Fibroblast of skin of right biceps (primary cell): ENCODE measurements at regions not wholly inside any gene's neighbourhood (a gene's known extent, or its start where the extent isn't known, plus 50 kb on each side); places are given as distances from the start of the nearest gene placed in this dataset.
"Not testable (repeated sequence)": the region's sequence is repeated elsewhere in the genome, so short reads cannot be mapped to it uniquely, and the experiment has no call there.

ENCODE experiments used
- DNase-seq: peaks from one replicate; pipeline ENCODE4 v3.0.0-alpha.2; 2013

- DNase-seq, result not testable (repeated sequence)
These were observed 194.1 kb upstream of the GRIA1 start for GRCh38 chr5:153296251-153296844.

GRCh38 chr5:153299891-153300290 lies 190.6 kb upstream of the GRIA1 start:
- DNase-seq, result no peak

GRCh38 chr5:153308282-153308681 lies 182.2 kb upstream of the GRIA1 start:
- no peak for DNase-seq

GRCh38 chr5:153318556-153318955 lies 171.9 kb upstream of the GRIA1 start:
- no peak for DNase-seq

DNA sequence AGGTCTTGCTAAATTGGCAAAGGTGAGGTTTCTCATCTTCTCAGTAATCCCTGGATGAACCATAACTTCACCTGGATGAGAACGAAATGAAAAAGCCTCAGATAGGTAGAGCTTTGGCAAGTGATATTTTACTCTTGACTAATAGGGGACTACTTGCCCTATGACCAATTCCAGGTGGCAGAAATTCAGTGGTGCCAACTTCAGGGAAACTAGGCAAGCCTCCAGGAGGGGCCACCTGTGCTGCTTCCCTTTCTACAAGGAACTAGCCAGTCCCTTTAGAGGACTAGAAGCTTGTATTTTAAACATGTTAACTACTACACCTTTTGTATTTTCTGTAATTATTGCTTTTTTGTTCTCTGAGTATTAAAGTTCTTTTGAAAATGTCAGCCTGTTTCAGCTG lies 169.0 kb upstream of the GRIA1 start:
- DNase-seq, result no peak

- no peak for DNase-seq
These were observed 150.3 kb upstream of the GRIA1 start for GRCh38 chr5:153340139-153340538.

DNA sequence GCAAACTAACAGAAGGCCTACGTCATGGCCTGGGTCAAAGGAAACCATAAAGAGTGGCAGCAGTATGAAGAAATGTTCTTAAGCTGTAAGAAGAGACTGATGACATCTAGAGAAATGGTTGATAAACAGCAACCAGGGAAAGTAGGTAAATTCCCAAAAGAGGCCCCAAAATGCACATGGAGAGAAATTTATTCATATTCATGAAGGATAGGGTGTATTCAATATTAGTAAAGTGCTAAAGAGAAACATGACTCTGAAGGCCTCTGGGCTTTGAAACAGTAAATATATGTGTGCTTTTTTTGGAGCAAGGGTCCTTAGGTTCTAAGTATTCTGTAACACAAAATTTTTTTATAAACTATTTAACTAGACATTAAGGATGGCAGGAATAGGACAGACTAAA lies 149.7 kb upstream of the GRIA1 start:
- DNase-seq, result no peak

GRCh38 chr5:153342487-153342886 lies 148.0 kb upstream of the GRIA1 start:
- no peak for DNase-seq

DNA sequence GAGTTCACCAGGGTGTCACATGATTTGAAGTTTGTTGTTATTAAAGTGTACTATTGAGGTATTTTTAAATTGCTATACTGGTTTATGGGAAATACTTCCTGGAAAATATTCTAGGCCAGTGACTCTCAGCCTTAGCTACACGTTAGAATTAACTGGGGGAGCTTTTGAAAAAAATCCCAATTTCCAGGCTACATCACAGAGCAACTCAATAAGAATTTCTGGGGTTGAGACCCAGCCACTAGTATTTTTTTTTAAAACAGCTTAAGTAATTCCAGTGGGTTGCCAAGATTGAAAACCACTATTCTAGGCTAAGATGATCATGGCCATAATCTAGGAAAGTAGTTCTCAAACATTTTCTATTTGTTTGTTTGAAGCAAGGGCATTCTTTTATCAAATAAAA lies 142.9 kb upstream of the GRIA1 start:
- no peak for DNase-seq

DNA sequence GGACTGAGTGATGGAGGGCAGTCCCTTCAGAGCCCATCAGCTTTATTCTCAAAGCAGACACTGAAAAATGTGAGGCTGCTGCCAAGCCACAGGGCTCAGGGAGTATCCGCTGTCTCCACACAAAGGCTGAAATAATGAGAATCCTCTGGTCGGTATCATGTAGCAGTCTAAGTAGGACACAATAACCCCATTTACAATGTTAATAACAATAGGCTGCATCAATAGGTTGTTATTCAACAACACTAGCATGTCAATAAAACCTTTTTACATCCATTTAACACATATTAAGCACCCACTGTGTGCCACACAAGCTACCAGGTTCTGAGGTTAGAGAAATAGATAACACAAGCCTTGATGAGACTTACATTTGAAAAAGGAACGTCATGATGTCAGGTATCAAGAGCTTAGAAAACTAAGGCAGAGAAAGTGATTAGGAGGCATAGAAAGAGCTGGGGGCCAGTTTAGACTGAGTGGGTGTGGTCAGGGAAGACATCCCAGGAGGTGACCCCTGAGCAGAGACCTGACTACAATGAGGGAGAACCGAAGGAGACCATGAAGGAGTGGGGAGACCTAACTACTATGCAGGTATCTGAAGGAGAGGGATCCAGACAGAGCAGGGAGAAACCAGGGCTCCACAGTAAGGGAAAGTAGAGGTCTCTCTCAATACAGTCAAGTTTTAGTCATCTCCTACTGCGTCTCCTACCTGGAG lies 140.1 kb upstream of the GRIA1 start:
- DNase-seq, result peak; percentile 10

DNA sequence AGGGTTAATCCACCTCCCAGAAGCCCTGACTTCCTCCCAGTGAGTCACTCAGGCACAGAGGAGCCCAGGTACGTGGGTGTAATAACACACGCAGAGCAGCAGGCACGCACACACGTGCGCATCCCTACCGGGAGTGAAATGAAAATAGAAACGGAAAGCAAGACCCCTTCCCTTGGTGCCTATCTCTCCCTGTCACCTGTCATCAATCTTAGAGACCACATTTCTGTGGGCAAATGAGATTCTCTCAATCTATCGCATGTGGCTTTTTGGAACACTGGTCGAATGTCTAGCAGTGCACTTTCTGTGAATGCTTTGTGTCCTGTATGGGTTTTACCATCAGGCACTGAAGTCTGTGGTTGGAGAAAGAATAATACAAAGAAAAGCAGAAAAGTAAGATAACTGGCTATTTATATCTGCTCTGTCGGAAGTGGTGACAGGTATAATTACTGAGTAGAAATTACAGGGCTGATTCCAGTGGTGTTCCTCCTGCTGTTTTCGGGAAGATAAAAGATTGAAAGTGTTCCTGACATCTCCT lies 137.7 kb upstream of the GRIA1 start:
- DNase-seq, result peak; percentile 36

- DNase-seq, result no peak
These were observed 132.9 kb upstream of the GRIA1 start for GRCh38 chr5:153357493-153358112.

DNA sequence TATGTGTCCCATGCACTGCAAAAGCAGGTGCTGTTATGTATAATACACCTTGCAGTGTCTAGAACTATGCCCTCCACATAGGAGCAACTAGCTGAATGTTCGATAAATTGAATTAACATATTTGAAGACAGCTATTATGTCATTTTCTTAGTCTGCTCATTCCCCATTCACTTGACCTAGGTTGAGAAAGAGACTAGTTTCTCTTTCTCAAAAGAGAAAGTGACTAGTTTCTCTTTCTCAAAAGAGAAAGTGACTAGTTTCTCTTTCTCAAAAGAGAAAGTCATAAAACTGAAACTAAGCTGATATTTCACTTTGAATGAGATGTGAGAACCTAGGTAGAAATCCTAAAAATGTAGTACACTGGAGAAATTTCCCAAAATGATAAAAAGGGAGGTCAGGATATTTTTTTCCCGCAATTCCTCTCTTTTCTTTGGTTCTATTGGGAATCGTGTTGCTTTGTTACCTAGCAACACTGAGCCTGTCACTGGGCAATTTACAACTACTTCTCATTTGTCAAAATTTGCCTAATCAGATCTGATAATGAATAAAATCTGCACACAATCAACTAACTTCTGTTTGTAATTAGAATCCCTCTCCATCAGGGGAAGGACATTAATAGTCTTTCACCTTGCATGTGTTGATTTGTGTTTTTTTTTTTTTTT lies 132.0 kb upstream of the GRIA1 start:
- no peak for DNase-seq

GRCh38 chr5:153360860-153361259 lies 129.6 kb upstream of the GRIA1 start:
- DNase-seq, result no peak

DNA sequence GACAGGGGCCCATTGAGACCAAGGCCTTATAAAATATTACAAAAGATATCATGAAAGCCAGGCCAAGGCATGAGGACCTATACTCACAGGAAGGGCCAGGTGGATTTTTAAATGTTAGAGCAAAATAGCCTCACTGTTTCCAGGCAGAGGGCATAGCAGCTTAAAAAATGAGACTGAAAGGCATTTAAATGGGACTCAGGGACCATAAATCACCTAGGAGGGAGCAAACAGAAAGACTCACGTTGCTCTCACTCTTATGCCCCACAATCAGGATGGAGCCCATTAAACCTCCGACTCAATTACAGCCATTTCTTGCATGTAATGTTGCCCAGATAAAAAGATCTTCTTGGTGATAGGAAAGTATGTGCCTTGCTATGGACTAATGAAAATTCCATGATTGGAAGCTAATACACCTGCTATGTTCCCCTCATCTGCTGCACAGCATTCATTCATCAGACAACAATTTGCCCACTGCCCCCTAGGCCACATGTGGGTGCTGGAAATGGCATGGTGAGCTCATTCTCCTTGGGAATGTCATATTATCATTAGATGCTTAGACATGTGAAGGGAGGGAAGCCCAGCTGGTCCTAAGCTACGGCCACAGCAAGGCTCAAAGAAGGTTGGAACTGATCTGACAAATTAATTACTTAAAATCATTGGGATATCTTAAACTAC lies 128.6 kb upstream of the GRIA1 start:
- no peak for DNase-seq

DNA sequence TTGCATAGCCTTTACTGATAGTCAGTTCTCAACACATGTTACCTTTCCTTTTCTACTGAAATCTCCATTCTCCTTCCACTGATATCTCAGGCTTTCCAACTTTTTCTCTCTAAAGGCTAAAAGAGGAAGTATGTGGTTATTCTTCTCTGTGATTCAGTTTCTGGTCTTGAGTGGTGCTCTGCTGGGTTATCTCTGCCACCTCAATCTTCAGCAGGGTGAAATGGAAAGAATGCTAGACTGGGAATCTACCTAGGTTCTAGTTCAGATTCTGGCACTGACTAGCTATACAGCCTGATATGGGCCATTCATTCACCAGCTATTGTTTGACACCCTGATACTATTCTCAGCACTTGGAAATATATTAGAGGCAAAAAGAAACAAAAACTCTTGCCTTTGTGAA lies 124.9 kb upstream of the GRIA1 start:
- no peak for DNase-seq

DNA sequence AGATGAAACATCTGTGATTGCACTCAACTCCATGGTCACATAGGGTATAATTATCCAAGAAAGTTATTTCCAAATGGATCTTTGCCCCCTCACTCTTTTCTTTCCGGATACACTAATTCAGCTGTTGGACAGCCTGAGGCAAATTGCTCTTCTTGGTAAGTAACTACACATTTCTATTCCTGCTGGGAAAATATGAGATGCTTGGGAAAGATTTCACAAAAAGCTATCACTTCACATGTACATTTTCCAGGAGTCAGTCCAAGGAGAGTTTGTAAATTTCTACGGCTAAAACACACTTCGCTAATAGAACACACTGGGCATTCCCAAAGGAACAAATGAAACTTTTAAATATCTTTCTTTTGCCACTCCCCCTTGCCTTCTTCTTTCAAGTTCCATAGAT lies 123.0 kb upstream of the GRIA1 start:
- no peak for DNase-seq

DNA sequence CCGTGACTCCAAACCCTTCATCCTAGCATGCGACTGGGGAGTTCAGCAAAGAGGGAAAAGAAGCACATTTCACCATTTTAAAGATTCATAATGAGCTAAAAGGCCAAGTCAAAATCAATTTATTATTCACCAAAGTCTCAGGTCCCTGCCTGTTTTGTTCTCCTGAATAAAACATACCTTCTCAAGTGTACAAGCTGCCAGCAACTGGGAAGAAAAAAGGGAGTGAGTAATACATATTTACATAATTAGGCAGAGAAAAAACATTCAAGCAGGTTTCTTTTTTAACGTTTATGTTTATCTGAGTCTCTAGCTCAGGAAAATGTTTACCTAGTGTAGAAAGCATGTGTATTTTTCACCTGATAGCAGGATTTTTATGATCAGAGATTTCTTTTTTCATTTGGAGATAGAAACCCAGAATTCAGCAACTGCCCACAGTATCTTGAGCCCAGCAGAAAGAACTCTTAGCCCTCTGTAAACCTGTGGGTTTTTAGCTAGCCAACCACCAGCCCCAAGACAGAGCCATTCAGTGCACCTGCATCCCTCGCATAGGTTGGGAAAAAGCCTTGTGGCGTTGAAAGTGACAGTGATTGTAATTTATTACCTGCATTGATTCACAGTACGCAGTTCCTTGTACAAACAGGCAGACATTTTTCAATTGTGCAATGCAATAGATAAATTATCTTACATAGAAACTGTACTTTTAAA lies 117.9 kb upstream of the GRIA1 start:
- DNase-seq, result no peak

GRCh38 chr5:153373130-153373498 lies 117.4 kb upstream of the GRIA1 start:
- DNase-seq, result no peak

GRCh38 chr5:153381630-153382029 lies 108.8 kb upstream of the GRIA1 start:
- DNase-seq, result not testable (repeated sequence)

DNA sequence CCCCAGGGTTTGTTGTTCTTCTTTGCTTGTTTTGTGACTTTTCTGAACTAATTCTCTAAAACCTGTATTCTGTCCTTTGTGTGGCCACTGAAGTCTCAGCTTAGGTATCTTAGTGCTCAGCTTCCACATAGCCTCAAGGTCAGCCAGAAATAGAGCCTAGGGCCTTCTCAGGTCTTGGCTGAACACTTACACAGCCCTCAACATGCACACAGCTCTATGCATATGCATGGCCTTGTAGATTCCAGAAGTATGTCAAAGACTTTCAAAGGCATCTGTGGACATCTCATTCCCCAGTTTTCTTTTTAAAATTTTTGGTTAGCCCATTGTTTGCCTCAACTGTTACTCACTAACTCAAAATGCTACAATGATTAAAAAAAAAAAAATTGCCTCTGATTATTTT lies 99.9 kb upstream of the GRIA1 start:
- no peak for DNase-seq

GRCh38 chr5:153399595-153399994 lies 90.9 kb upstream of the GRIA1 start:
- peak; percentile 38 for DNase-seq

GRCh38 chr5:153400931-153401330 lies 89.5 kb upstream of the GRIA1 start:
- peak; percentile 65 for DNase-seq
